ENCODE measurements at regions not wholly inside any gene's neighbourhood (a gene's known extent, or its start where the extent isn't known, plus 50 kb on each side); places are given as distances from the start of the nearest gene placed in this dataset.

- TF ChIP-seq EP300 (IDR thresholded peaks at IDR 0.05), result no peak
- TF ChIP-seq, protein P1, sequence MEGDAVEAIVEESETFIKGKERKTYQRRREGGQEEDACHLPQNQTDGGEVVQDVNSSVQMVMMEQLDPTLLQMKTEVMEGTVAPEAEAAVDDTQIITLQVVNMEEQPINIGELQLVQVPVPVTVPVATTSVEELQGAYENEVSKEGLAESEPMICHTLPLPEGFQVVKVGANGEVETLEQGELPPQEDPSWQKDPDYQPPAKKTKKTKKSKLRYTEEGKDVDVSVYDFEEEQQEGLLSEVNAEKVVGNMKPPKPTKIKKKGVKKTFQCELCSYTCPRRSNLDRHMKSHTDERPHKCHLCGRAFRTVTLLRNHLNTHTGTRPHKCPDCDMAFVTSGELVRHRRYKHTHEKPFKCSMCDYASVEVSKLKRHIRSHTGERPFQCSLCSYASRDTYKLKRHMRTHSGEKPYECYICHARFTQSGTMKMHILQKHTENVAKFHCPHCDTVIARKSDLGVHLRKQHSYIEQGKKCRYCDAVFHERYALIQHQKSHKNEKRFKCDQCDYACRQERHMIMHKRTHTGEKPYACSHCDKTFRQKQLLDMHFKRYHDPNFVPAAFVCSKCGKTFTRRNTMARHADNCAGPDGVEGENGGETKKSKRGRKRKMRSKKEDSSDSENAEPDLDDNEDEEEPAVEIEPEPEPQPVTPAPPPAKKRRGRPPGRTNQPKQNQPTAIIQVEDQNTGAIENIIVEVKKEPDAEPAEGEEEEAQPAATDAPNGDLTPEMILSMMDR (IDR thresholded peaks at IDR 0.05), result no peak
- TF ChIP-seq POLR2A (IDR thresholded peaks at IDR 0.05), result no peak
Observed at GRCh38 chr1:30135698-30136097, 587.7 kb downstream of the MATN1 start.

Data from ovary (tissue), 3 donors.